Heart left ventricle (tissue), 16 donors: ENCODE measurements at regions not wholly inside any gene's neighbourhood (a gene's known extent, or its start where the extent isn't known, plus 50 kb on each side); places are given as distances from the start of the nearest gene placed in this dataset.
A peak's percentile ranks its signal among the peaks of the same experiment; 100 is the strongest.

Experiments used
- ATAC-seq, 4 donors: fragments of 200-7000 bp; cut with Tn5 transposase; one replicate each; pipeline ENCODE4 v1.9.1; 2020 to 2022; ENCODE audit warnings: moderate library complexity in 4 of 4, mild to moderate bottlenecking in 3 of 4, moderate number of reproducible peaks in 1 of 4
- DNase-seq, 5 donors: peaks; one replicate each; pipeline ENCODE4 v3.0.0-alpha.2; 2020
- H3K27ac ChIP-seq, 12 donors: fragments of 200-600 bp; sonication (generic) in 4 of 12; one replicate each; pipeline versions ENCODE4 v1.5.0 to v1.8.0; 2016 to 2022; ENCODE audit warnings: mild to moderate bottlenecking in 2 of 12
- H3K27me3 ChIP-seq, 9 donors: fragments of 200-600 bp; sonication (generic) in 2 of 9; one replicate each; pipeline versions ENCODE4 v1.5.1 to v1.8.0; 2016 to 2022; ENCODE audit warnings: mild to moderate bottlenecking in 3 of 9
- H3K36me3 ChIP-seq, 9 donors: fragments of 200-600 bp; sonication (generic) in 2 of 9; one replicate each; pipeline versions ENCODE4 v1.5.0 to v1.8.0; 2018 to 2022; ENCODE audit warnings: mild to moderate bottlenecking in 2 of 9
- H3K4me1 ChIP-seq, 12 donors: fragments of 200-600 bp; sonication (generic) in 4 of 12; one replicate each; pipeline versions ENCODE4 v1.5.0 to v1.8.0; 2016 to 2022; ENCODE audit warnings: mild to moderate bottlenecking in 3 of 12
- H3K4me3 ChIP-seq, 12 donors: fragments of 200-600 bp; sonication (generic) in 4 of 12; one replicate each; pipeline versions ENCODE4 v1.5.0 to v1.8.0; 2017 to 2022; ENCODE audit warnings: mild to moderate bottlenecking in 9 of 12, moderate library complexity in 4 of 12
- H3K9me3 ChIP-seq, 12 donors: fragments of 200-600 bp; sonication (generic) in 4 of 12; one replicate each; pipeline versions ENCODE4 v1.5.0 to v1.8.0; 2016 to 2022; ENCODE audit warnings: mild to moderate bottlenecking in 1 of 12
- POLR2A ChIP-seq, 2 donors: fragments of 450-650 bp; IDR thresholded peaks; one replicate each; pipeline ENCODE4 v1.6.1; 2017; ENCODE audit warnings: antibody characterized with exemption in 2 of 2, mild to moderate bottlenecking in 2 of 2, moderate library complexity in 2 of 2
- WGBS, 4 donors: extraction: QIAGEN DNeasy Blood & Tissue Kit in 2 of 4; methylation state at CpG; one replicate each; pipeline versions ENCODE4 v1.1.5 to v1.1.7; 2013 to 2018; 5-methylcytosine and 5-hydroxymethylcytosine counted together
- intact Hi-C, 10 donors: fragments of 100-400 bp; cut with DNase I; formaldehyde crosslinking; loops; one replicate each; pipeline versions ENCODE4 v1.11.1 to v1.14.2; 2022
- TF ChIP-seq, protein P1 (sequence below), 12 donors: fragments of 200-600 bp; sonication (generic) in 4 of 12; IDR thresholded peaks; one replicate each; pipeline versions ENCODE4 v1.5.0 to v1.8.0; 2018 to 2022; ENCODE audit warnings: antibody characterized with exemption in 12 of 12, mild to moderate bottlenecking in 5 of 12
- donor health status: ischemic (EF 13 %, LVEDD 7.1; RV severe dilation, severe dysfunction).
- donor health status: healthy with polysubstance abuse.
- donor health status: DM: no; HTN: yes; CAD: no.
- donor health status: DM: no; HTN: no; CAD: no.
- donor health status: ischemic (EF 25% LVEDD 6.9; RV normal size, moderate dysfunction).
- donor health status: ischemic (EF 25% LVEDD 5.7; RV mildly dilated, moderate dysfunction).
- donor health status: healthy.
- donor health status: DM: yes; HTN: yes; CAD: no.
- donor health status: ischemic (EF 35%, LVEDD 5.7; RV mildly dilated, moderate dysfunction).
- donor health status: nonischemic (EF 11% LVEDD 7.7; RV severe dilation, severe dysfunction).
- donor health status: DM: yes; HTN: yes; CAD: no.
- donor health status: PGD.
- donor health status: ischemic (EF 29% LVEDD 5.4; RV normal size, mild dysfunction).
- donor health status: nonischemic (EF 23%, LVEDD 6.1; RV moderate dilation, normal function).

DNA sequence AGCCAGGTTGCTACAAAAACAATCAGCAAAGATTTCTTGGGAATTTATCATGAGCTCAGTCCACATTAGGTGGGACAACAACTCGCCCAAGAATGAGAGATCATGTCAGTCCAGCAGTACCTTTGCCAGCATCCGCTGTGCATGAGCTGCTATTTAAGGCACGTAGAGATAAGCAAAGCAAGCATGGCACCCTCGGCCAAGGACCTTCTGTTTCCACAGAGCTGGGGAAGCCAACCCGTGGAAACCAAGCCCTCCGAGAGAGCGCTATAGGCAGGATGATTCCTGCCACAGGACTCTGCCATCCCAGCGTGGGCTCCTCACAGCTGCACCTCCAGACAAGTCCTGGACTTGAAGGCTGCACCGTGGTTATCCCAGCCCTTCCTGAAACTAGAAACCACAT lies 189.5 kb upstream of the PPP1R26 start:
- ATAC-seq, result peak; percentile 92 to 98 (median 96)
- H3K4me3 ChIP-seq, result no peak overlapping the region
- H3K27me3 ChIP-seq, result no peaks in the 10 kb centered on the region
- peaks cover 0 to 15% (median 5%) of the 10 kb centered on the region in 12 donors for H3K4me1 ChIP-seq
- peak overlapping the region in 7 of 12 donors; percentile 10 to 76 (median 35) for H3K27ac ChIP-seq
- H3K9me3 ChIP-seq, result no peaks in the 10 kb centered on the region
- TF ChIP-seq POLR2A (IDR thresholded peaks at IDR 0.05), result no peak
- TF ChIP-seq, protein P1, sequence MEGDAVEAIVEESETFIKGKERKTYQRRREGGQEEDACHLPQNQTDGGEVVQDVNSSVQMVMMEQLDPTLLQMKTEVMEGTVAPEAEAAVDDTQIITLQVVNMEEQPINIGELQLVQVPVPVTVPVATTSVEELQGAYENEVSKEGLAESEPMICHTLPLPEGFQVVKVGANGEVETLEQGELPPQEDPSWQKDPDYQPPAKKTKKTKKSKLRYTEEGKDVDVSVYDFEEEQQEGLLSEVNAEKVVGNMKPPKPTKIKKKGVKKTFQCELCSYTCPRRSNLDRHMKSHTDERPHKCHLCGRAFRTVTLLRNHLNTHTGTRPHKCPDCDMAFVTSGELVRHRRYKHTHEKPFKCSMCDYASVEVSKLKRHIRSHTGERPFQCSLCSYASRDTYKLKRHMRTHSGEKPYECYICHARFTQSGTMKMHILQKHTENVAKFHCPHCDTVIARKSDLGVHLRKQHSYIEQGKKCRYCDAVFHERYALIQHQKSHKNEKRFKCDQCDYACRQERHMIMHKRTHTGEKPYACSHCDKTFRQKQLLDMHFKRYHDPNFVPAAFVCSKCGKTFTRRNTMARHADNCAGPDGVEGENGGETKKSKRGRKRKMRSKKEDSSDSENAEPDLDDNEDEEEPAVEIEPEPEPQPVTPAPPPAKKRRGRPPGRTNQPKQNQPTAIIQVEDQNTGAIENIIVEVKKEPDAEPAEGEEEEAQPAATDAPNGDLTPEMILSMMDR (IDR thresholded peaks at IDR 0.05), result no peak
- peak in 4 of 5 donors; percentile 51 to 78 (median 67) for DNase-seq
- intact Hi-C loops, result no loop called here
- WGBS, 4 donors, result 38 to 53% (median 43%) methylated on average over 8 to 9 of the region's 9 CpGs
- H3K36me3 ChIP-seq, result no peaks in the 10 kb centered on the region

GRCh38 chr9:135290566-135290965 lies 189.0 kb upstream of the PPP1R26 start:
- Histone ChIP-seq H3K4me1 (peaks cover 0 to 15% (median 5%) of the 10 kb centered on the region in 12 donors), H3K4me3 (no peak overlapping the region), H3K9me3 (no peaks in the 10 kb centered on the region), H3K27me3 (no peaks in the 10 kb centered on the region), H3K27ac (peak overlapping the region in 7 of 12 donors; percentile 10 to 51 (median 33)), H3K36me3 (no peaks in the 10 kb centered on the region)
- DNase-seq (peak in 2 of 5 donors; percentile 6 to 11), ATAC-seq (no peak)
- TF ChIP-seq, protein P1 (IDR thresholded peaks at IDR 0.05), result no peak
- intact Hi-C loops, result no loop called here
- 64 to 76% (median 70%) methylated on average over 9 of the region's 9 CpGs for WGBS, 4 donors

DNA sequence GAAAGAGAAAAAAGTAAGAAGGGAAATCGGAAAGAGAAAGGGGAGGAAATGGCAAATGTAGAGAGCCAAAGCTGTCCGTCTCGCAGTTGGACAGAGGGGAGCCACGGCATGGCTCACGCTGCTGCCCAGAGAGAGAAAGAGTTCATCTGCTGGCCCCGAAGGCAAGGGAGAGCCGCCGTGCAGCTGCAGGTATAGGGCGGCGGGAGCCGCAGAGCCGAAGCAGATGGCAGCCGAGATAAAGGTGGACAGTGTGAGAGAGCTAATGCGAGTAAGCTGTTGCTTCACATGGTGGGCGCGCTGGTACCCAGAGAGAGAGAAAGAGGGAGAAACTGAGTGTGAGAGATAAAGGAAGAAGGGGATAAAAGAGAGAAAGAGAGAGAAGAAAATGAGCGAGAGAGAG lies 188.4 kb upstream of the PPP1R26 start:
- 64 to 84% (median 68%) methylated on average over 17 of the region's 17 CpGs for WGBS, 4 donors
- DNase-seq, result peak in 2 of 5 donors; percentile 9 to 12
- no peaks in the 10 kb centered on the region for H3K9me3 ChIP-seq
- H3K27me3 ChIP-seq, result no peaks in the 10 kb centered on the region
- H3K4me3 ChIP-seq, result no peak overlapping the region
- ATAC-seq, result no peak
- H3K27ac ChIP-seq, result no peak overlapping the region
- no peaks in the 10 kb centered on the region for H3K36me3 ChIP-seq
- peaks cover 0 to 15% (median 5%) of the 10 kb centered on the region in 12 donors for H3K4me1 ChIP-seq
- TF ChIP-seq POLR2A (IDR thresholded peaks at IDR 0.05), result no peak
- TF ChIP-seq, protein P1 (IDR thresholded peaks at IDR 0.05), result no peak
- intact Hi-C loops, result no loop called here

- WGBS, 4 donors, result 80 to 86% (median 82%) methylated on average over 11 of the region's 11 CpGs
- Histone ChIP-seq H3K4me3 (no peak overlapping the region), H3K27ac (no peak overlapping the region), H3K27me3 (peaks cover 0 to 13% (median 5%) of the 10 kb centered on the region in 9 donors), H3K4me1 (peaks cover 0 to 14% (median under 1%) of the 10 kb centered on the region in 12 donors), H3K9me3 (no peaks in the 10 kb centered on the region), H3K36me3 (no peaks in the 10 kb centered on the region)
- intact Hi-C loops, result no loop called here
- TF ChIP-seq, protein P1 (IDR thresholded peaks at IDR 0.05), result no peak
- TF ChIP-seq POLR2A (IDR thresholded peaks at IDR 0.05), result no peak
- DNase-seq (no peak), ATAC-seq (no peak)
These were observed 184.7 kb upstream of the PPP1R26 start for GRCh38 chr9:135294836-135295235.
